Lower lobe of right lung (tissue), 2 donors: ENCODE measurements at regions not wholly inside any gene's neighbourhood (a gene's known extent, or its start where the extent isn't known, plus 50 kb on each side); places are given as distances from the start of the nearest gene placed in this dataset.
"Not testable (repeated sequence)": the region's sequence is repeated elsewhere in the genome, so short reads cannot be mapped to it uniquely, and the experiment has no call there.

Source experiments
- ATAC-seq, 2 donors: fragments of 200-7000 bp; cut with Tn5 transposase; one replicate each; pipeline ENCODE4 v1.9.1; 2020 to 2022; ENCODE audit warnings: mild to moderate bottlenecking in 2 of 2, moderate library complexity in 2 of 2
- DNase-seq: peaks from one replicate; pipeline ENCODE4 v3.0.0-alpha.2; 2020
- H3K27ac ChIP-seq: fragments of 200-600 bp; one replicate; pipeline ENCODE4 v1.8.0; 2022
- H3K27me3 ChIP-seq: fragments of 200-600 bp; one replicate; pipeline ENCODE4 v1.8.0; 2022; ENCODE audit warnings: low read depth
- H3K36me3 ChIP-seq: fragments of 200-600 bp; one replicate; pipeline ENCODE4 v1.8.0; 2022; ENCODE audit warnings: mild to moderate bottlenecking
- H3K4me1 ChIP-seq: fragments of 200-600 bp; one replicate; pipeline ENCODE4 v1.8.0; 2022
- H3K4me3 ChIP-seq: fragments of 200-600 bp; one replicate; pipeline ENCODE4 v1.8.0; 2022; ENCODE audit warnings: mild to moderate bottlenecking
- H3K9me3 ChIP-seq: fragments of 200-600 bp; one replicate; pipeline ENCODE4 v1.8.0; 2022
- CTCF ChIP-seq: fragments of 200-600 bp; IDR thresholded peaks from one replicate; pipeline ENCODE4 v1.8.0; 2022; ENCODE audit warnings: antibody characterized with exemption, mild to moderate bottlenecking
- intact Hi-C: fragments of 100-400 bp; cut with DNase I; formaldehyde crosslinking; loops from one replicate; pipeline ENCODE4 v1.11.0; 2022
- donor health status: DM: no; HTN: yes; CAD: no; lungs with severe emphysema.

GRCh38 chr1:189103956-189104355 is 1373.7 kb downstream of the BRINP3 start:
- no peak overlapping the region for H3K27ac ChIP-seq
- TF ChIP-seq CTCF, result no peak
- H3K27me3 ChIP-seq, result no peaks in the 10 kb centered on the region
- DNase-seq (no peak), ATAC-seq (no peak)
- intact Hi-C loops, result no loop called here
- H3K4me3 ChIP-seq, result no peak overlapping the region
- no peaks in the 10 kb centered on the region for H3K36me3 ChIP-seq
- H3K9me3 ChIP-seq, result no peaks in the 10 kb centered on the region
- no peaks in the 10 kb centered on the region for H3K4me1 ChIP-seq

DNA sequence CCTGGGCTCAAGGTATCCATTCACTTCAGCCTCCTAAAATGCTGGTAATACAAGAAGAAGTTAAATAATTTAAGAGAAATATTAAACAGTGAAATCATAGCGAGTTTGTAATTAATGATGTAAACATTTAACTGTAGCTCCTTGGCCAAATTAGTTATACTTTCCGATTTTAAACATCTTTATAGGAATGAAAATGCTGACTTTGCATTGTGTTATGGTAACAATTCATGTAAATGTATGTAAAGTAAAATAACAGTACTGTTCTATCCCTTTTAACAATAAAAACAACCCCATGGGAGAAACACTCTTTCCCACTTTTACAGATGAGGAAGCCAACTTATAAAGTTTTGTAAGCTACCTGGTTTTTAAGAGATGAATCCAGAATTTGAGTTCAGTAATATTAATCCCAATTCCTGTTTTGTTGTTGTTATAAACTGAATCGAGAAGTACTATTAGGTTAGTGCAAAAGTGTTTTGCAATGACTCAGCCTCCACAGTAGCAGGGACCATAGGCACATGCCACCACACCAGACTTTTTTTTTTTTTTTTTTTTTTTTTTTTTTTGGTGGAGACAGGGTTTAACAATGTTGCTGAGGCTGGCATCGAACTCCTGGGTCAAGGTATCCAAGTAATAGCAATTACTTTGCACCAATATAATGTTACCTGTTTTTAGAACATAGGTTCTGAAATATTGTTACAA is 1360.4 kb downstream of the BRINP3 start:
- ATAC-seq (no peak), DNase-seq (no peak)
- intact Hi-C loops, result no loop called here
- Histone ChIP-seq H3K36me3 (no peaks in the 10 kb centered on the region), H3K27ac (no peak overlapping the region), H3K4me1 (no peaks in the 10 kb centered on the region), H3K4me3 (no peak overlapping the region), H3K27me3 (no peaks in the 10 kb centered on the region), H3K9me3 (no peaks in the 10 kb centered on the region)
- no peak for TF ChIP-seq CTCF

GRCh38 chr1:189121941-189122340 is 1355.7 kb downstream of the BRINP3 start:
- Histone ChIP-seq H3K4me3 (no peak overlapping the region), H3K27me3 (no peaks in the 10 kb centered on the region), H3K9me3 (peaks cover 4% of the 10 kb centered on the region), H3K36me3 (no peaks in the 10 kb centered on the region), H3K4me1 (no peaks in the 10 kb centered on the region), H3K27ac (no peak overlapping the region)
- intact Hi-C loops, result no loop called here
- no peak for DNase-seq
- no peak for ATAC-seq
- no peak for TF ChIP-seq CTCF

DNA sequence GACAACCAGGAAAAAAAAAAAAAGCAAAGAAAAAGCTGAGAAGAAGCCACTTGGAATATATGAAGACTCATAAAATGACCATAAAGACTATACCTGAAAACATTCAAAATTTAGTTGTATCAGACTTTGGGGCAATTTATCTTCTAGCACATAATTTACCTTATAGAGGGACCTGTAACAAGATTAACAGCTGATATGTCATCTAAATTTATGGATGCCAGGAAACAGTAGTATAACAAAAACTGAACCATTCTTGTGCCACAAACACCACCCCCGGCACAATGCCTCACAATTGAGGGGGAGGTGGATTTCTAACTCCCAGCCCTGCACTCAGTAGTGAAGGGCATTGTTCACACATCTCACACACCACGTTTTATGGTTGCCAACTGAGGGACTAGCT is 1352.0 kb downstream of the BRINP3 start:
- Histone ChIP-seq H3K4me1 (no peaks in the 10 kb centered on the region), H3K27ac (no peak overlapping the region), H3K36me3 (no peaks in the 10 kb centered on the region), H3K9me3 (peaks cover 4% of the 10 kb centered on the region), H3K27me3 (no peaks in the 10 kb centered on the region), H3K4me3 (no peak overlapping the region)
- ATAC-seq (no peak), DNase-seq (no peak)
- no peak for TF ChIP-seq CTCF
- intact Hi-C loops, result no loop called here

DNA sequence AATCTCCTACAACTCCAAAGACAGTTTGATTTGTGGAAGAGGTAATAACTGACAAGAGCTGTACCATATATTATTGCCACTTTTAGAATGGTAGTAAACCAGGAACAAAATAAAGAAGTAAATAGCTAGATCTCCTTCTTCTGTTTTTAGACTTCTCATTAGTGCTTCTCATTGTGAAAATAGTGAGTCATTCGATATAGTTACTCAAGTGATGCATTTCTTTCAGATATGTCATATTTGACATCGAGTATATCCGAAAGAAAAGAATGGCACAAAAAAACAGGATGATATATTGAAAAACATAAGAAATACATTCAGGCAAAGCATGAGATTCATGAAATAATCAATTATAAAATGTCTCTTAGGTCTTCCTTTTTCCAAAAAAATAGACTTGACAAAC is 1346.1 kb downstream of the BRINP3 start:
- ATAC-seq (no peak), DNase-seq (no peak)
- intact Hi-C loops, result no loop called here
- Histone ChIP-seq H3K27ac (no peak overlapping the region), H3K9me3 (no peaks in the 10 kb centered on the region), H3K36me3 (no peaks in the 10 kb centered on the region), H3K4me3 (no peak overlapping the region), H3K27me3 (no peaks in the 10 kb centered on the region), H3K4me1 (no peaks in the 10 kb centered on the region)
- no peak for TF ChIP-seq CTCF

DNA sequence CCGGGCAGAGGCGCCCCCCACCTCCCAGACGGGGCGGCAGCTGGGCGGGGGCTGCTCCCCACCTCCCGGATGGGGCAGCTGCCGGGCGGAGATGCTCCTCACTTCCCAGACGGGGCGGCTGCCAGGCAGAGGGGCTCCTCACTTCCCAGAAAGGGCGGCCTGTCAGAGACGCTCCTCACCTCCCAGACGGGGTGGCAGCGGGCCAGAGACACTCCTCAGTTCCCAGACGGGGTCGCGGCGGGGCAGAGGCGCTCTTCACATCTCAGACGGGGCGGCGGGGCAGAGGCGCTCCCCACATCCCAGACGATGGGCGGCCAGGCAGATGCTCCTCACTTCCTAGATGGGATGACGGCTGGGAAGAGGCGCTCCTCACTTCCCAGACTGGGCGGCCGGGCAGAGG is 1337.9 kb downstream of the BRINP3 start:
- H3K27ac ChIP-seq, H3K36me3 ChIP-seq, H3K4me1 ChIP-seq, H3K27me3 ChIP-seq, intact Hi-C loops, H3K4me3 ChIP-seq, ATAC-seq, H3K9me3 ChIP-seq, DNase-seq: not testable (repeated sequence)
